ENCODE measurements at regions not wholly inside any gene's neighbourhood (a gene's known extent, or its start where the extent isn't known, plus 50 kb on each side); places are given as distances from the start of the nearest gene placed in this dataset.

DNA sequence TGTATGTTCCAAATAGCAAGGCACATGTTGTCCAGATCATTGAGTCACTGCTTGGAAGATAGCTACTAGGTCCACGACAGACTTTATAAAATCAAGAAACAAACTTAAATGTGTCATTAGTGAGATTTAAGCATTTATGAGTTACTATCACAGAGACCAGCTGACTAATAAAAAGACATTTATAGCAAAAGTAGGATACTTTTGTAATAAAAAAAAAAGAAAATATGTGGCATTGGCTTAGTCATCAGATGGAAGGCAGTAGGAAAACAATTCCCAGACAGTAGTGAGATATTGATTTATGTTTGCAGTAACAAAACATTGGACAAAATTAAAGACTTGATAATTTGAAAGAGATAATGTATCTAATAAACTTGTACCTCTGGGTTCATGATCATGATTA lies 881.0 kb upstream of the LRRN3 start:
- H3K4me3 Mint-ChIP-seq = no peak overlapping the region
- DNase-seq (no peak), ATAC-seq (ENCODE audit: low read depth in 2 of 2) (no peak)
- H3K27me3 Mint-ChIP-seq = no peaks in the 10 kb centered on the region
- no peaks in the 10 kb centered on the region for H3K36me3 Mint-ChIP-seq
- no peaks in the 10 kb centered on the region for H3K4me1 Mint-ChIP-seq
- no peak overlapping the region for H3K27ac Mint-ChIP-seq
- H3K9me3 Mint-ChIP-seq = peaks cover 6 to 19% (median 13%) of the 10 kb centered on the region in 7 donors

DNA sequence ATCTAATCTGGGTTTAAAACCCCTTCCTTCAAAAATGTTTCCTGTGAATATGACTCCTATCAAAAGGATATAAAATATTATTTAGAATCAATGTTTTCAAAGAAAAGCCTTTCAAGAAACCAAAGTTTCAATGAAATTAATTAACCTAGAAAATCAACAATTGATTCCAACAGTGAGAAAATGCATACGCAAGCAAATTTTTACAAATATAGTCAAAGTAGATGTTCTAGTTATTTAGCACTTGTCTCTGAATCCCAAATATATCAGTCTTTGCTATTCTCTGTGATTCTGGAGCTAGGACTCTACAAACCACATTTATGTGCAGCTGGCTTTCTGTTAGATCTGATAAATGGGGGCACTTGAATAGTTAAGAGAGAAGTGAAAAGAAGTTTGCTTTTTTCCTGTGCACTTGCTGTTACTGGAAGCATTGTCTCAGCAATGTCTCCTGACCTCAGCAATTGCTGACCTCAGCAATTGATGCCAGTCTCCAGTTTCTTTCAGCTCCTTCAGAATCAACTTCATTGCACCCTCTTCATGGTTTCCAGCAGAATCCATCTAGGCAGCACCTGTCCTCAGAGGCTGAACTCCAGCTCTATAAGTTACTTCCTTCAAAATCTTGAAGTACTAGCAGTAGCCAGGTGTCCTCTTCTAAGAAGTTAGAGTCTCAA lies 879.9 kb upstream of the LRRN3 start:
- ATAC-seq (ENCODE audit: low read depth in 2 of 2) (no peak), DNase-seq (no peak)
- Mint-ChIP-seq H3K36me3 (no peaks in the 10 kb centered on the region), H3K4me3 (no peak overlapping the region), H3K4me1 (no peaks in the 10 kb centered on the region), H3K9me3 (peaks cover 8 to 23% (median 17%) of the 10 kb centered on the region in 7 donors), H3K27ac (no peak overlapping the region), H3K27me3 (no peaks in the 10 kb centered on the region)

DNA sequence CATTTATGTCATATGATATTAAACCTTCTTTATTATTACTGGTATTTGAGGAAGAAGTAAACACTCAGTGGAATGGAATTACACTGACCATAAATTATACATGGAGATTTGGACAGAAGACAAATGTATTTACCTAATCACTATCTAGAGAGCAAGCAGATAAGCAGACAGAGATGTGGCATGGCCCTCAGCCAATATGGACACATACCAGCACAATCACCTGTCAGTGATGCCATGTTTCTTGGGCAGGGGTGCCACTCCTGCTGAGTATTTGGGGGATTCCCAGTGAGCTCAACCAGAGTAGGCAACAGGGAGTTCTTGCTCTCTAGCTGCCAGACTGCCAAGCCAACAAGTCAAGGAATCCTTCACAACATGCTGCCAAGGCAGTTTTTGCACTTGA lies 866.3 kb upstream of the LRRN3 start:
- Mint-ChIP-seq H3K36me3 (no peaks in the 10 kb centered on the region), H3K27ac (no peak overlapping the region), H3K4me1 (no peaks in the 10 kb centered on the region), H3K4me3 (no peak overlapping the region), H3K9me3 (peaks cover 0 to 9% (median 2%) of the 10 kb centered on the region in 7 donors), H3K27me3 (no peaks in the 10 kb centered on the region)
- no peak for ATAC-seq (ENCODE audit: low read depth in 2 of 2)
- no peak for DNase-seq

DNA sequence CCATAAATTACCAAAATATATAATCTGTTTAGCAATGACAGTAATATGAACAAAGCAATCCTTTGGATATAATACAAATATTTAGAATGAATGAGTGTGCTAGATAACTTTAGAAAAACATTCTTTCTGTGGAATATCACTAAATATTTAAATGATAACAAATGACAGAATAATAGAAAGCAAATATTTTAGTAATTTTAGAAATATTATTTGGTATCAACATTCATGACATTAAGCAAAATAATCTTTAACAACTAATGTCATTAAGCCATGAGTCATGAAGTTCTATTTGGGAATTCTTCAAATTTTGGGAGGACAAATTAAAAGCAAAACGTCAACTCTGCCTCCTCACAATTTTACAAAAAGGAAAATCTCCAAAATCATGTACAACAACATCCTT lies 844.8 kb upstream of the LRRN3 start:
- Mint-ChIP-seq H3K4me3 (no peak overlapping the region), H3K27ac (no peak overlapping the region), H3K27me3 (no peaks in the 10 kb centered on the region), H3K4me1 (no peaks in the 10 kb centered on the region), H3K9me3 (peaks cover 0 to 5% (median 0%) of the 10 kb centered on the region in 7 donors), H3K36me3 (no peaks in the 10 kb centered on the region)
- no peak for DNase-seq
- ATAC-seq (ENCODE audit: low read depth in 2 of 2) = no peak

DNA sequence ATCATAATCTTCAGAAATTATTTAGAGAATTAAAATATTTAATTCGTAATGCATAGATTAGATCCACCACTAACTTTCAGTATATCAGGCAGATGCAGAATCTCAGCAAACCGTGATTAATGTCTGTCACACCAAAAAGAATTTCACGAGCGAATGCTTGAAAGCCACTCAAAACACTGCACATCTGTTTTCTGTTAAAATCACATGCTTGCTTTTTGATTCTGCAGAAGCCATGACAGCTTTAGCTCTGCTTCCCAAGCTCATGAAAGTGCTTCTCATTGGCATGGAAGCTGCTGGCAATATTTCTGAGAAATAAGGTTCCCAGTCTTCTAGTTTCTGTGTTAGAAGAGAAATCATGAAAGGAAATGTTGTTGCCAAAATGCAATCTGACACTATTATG lies 837.8 kb upstream of the LRRN3 start:
- Mint-ChIP-seq H3K27me3 (no peaks in the 10 kb centered on the region), H3K27ac (no peak overlapping the region), H3K4me3 (no peak overlapping the region), H3K4me1 (no peaks in the 10 kb centered on the region), H3K9me3 (peaks cover 0 to 9% (median 0%) of the 10 kb centered on the region in 7 donors), H3K36me3 (no peaks in the 10 kb centered on the region)
- ATAC-seq (ENCODE audit: low read depth in 2 of 2) = no peak
- DNase-seq = no peak

- no peak for ATAC-seq (ENCODE audit: low read depth in 2 of 2)
These were observed 833.3 kb upstream of the LRRN3 start for GRCh38 chr7:110257673-110258072.

DNA sequence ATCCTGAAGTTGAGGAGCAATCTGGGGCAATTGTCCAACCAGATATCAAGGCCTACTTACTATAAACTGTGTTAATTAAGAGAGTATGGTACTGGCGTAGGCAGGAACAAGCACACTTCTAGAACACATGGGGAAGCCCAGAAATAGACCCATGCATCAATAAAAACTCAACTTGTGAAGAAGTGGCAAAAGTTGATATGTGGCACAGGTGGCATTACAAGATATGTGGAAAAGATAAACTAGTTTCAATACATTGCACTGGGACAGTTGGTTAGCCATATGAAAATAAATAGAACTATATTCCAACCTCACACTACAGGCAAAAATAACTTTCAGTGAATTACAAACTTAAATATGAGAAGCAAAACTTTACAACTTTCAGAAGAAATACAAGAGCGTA lies 828.7 kb upstream of the LRRN3 start:
- ATAC-seq (ENCODE audit: low read depth in 2 of 2) (no peak), DNase-seq (no peak)
- H3K36me3 Mint-ChIP-seq = no peaks in the 10 kb centered on the region
- H3K4me1 Mint-ChIP-seq = no peaks in the 10 kb centered on the region
- no peak overlapping the region for H3K4me3 Mint-ChIP-seq
- no peaks in the 10 kb centered on the region for H3K27me3 Mint-ChIP-seq
- no peak overlapping the region for H3K27ac Mint-ChIP-seq
- H3K9me3 Mint-ChIP-seq = peaks cover 0 to 5% (median 2%) of the 10 kb centered on the region in 7 donors

More at GRCh38 chr7:110257673-110258072, 833.3 kb upstream of the LRRN3 start:
- Mint-ChIP-seq H3K36me3 (no peaks in the 10 kb centered on the region), H3K4me1 (no peaks in the 10 kb centered on the region), H3K27ac (no peak overlapping the region), H3K4me3 (no peak overlapping the region), H3K9me3 (peaks cover 0 to 10% (median 2%) of the 10 kb centered on the region in 7 donors), H3K27me3 (no peaks in the 10 kb centered on the region)
- no peak for DNase-seq

DNA sequence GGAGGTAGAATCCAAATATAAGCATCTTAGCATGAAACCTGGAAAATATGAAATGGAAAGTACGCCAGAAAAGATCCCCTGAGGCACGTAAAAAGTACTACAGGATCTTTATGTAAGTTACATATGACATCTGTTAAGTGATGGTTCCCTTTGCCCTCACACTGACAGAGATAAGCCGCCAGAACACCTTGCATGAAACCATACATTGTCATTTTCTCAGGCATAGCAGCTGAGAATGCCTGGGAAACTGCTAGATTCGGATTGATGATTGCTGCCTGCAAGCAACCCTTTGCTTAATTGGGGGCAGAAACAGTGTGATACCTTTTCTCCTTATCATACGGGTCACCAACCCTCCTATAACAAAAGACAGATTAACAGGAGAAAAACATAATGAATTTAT lies 826.6 kb upstream of the LRRN3 start:
- H3K9me3 Mint-ChIP-seq = peaks cover 0 to 8% (median 4%) of the 10 kb centered on the region in 7 donors
- H3K27ac Mint-ChIP-seq = no peak overlapping the region
- DNase-seq = no peak
- H3K4me3 Mint-ChIP-seq = no peak overlapping the region
- H3K36me3 Mint-ChIP-seq = no peaks in the 10 kb centered on the region
- no peaks in the 10 kb centered on the region for H3K27me3 Mint-ChIP-seq
- ATAC-seq (ENCODE audit: low read depth in 2 of 2) = no peak
- H3K4me1 Mint-ChIP-seq = no peaks in the 10 kb centered on the region

- H3K36me3 Mint-ChIP-seq = no peaks in the 10 kb centered on the region
- H3K27ac Mint-ChIP-seq = no peak overlapping the region
- no peaks in the 10 kb centered on the region for H3K4me1 Mint-ChIP-seq
- H3K27me3 Mint-ChIP-seq = no peaks in the 10 kb centered on the region
- ATAC-seq (ENCODE audit: low read depth in 2 of 2) (no peak), DNase-seq (no peak)
- H3K9me3 Mint-ChIP-seq = peaks cover 0 to 2% (median 0%) of the 10 kb centered on the region in 7 donors
- H3K4me3 Mint-ChIP-seq = no peak overlapping the region
These were observed 809.6 kb upstream of the LRRN3 start for GRCh38 chr7:110281362-110281761.

DNA sequence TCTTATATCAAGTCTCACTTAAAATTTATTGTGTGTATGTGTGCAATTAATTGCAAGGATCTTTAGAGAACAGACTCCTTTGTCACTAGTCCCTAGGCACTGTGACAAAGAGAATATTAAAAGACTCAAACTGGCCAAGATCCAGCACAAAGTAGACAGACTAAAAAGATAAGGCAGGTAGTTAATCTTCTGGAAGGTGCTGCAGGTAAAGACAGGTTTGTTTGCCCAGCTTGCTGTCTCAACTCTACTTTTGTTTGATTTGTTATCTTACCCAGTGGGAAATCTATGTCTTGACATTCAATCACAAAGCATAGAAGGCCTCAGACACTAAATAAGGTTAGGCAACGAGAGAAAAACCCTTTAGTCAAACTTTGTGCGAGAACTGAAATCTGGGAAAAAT lies 807.9 kb upstream of the LRRN3 start:
- H3K27me3 Mint-ChIP-seq = no peaks in the 10 kb centered on the region
- H3K36me3 Mint-ChIP-seq = no peaks in the 10 kb centered on the region
- no peak overlapping the region for H3K4me3 Mint-ChIP-seq
- no peak overlapping the region for H3K27ac Mint-ChIP-seq
- peaks cover 0 to 2% (median 0%) of the 10 kb centered on the region in 7 donors for H3K9me3 Mint-ChIP-seq
- no peaks in the 10 kb centered on the region for H3K4me1 Mint-ChIP-seq
- DNase-seq = no peak
- ATAC-seq (ENCODE audit: low read depth in 2 of 2) = no peak

- H3K27ac Mint-ChIP-seq = no peak overlapping the region
- H3K27me3 Mint-ChIP-seq = no peaks in the 10 kb centered on the region
- no peaks in the 10 kb centered on the region for H3K36me3 Mint-ChIP-seq
- no peaks in the 10 kb centered on the region for H3K4me1 Mint-ChIP-seq
- no peak overlapping the region for H3K4me3 Mint-ChIP-seq
- DNase-seq (no peak), ATAC-seq (ENCODE audit: low read depth in 2 of 2) (no peak)
- peaks cover 0 to 5% (median 0%) of the 10 kb centered on the region in 7 donors for H3K9me3 Mint-ChIP-seq
These were observed 799.5 kb upstream of the LRRN3 start for GRCh38 chr7:110291430-110291829.

- Mint-ChIP-seq H3K36me3 (no peaks in the 10 kb centered on the region), H3K9me3 (peaks cover 0 to 7% (median 0%) of the 10 kb centered on the region in 7 donors), H3K4me1 (no peaks in the 10 kb centered on the region), H3K4me3 (no peak overlapping the region), H3K27ac (no peak overlapping the region), H3K27me3 (no peaks in the 10 kb centered on the region)
- DNase-seq (no peak), ATAC-seq (ENCODE audit: low read depth in 2 of 2) (no peak)
These were observed 794.6 kb upstream of the LRRN3 start for GRCh38 chr7:110296321-110296720.

- no peaks in the 10 kb centered on the region for H3K27me3 Mint-ChIP-seq
- no peak overlapping the region for H3K27ac Mint-ChIP-seq
- no peaks in the 10 kb centered on the region for H3K4me1 Mint-ChIP-seq
- no peak overlapping the region for H3K4me3 Mint-ChIP-seq
- ATAC-seq (ENCODE audit: low read depth in 2 of 2) (no peak), DNase-seq (no peak)
- no peaks in the 10 kb centered on the region for H3K36me3 Mint-ChIP-seq
- peaks cover 0 to 21% (median 1%) of the 10 kb centered on the region in 7 donors for H3K9me3 Mint-ChIP-seq
These were observed 783.2 kb upstream of the LRRN3 start for GRCh38 chr7:110307776-110308175.

- Mint-ChIP-seq H3K36me3 (no peaks in the 10 kb centered on the region), H3K9me3 (peaks cover 0 to 21% (median 1%) of the 10 kb centered on the region in 7 donors), H3K4me3 (no peak overlapping the region), H3K27me3 (no peaks in the 10 kb centered on the region), H3K4me1 (no peaks in the 10 kb centered on the region), H3K27ac (no peak overlapping the region)
- ATAC-seq (ENCODE audit: low read depth in 2 of 2) (no peak), DNase-seq (no peak)
These were observed 782.1 kb upstream of the LRRN3 start for GRCh38 chr7:110308791-110309190.

DNA sequence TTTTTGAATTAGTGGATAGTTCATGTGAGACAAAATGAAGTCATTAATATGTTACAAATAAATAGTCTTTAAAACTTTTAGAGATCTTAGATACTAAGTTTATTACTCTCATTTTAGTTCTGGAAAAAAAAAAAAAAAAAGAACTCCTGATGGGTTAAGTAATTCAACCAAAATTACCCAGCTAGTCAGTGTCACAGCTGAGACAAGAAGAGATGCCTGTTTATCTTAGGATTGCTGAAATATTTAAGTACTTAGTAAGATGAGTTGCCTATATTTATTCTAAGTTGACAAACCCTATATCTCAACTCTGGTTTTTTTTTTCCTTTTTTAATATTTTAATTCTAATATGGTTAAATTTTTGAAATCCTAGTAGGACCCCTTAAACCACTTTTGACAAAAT lies 781.0 kb upstream of the LRRN3 start:
- no peaks in the 10 kb centered on the region for H3K36me3 Mint-ChIP-seq
- peaks cover 0 to 2% (median 0%) of the 10 kb centered on the region in 3 donors for H3K27me3 Mint-ChIP-seq
- H3K27ac Mint-ChIP-seq = no peak overlapping the region
- H3K4me1 Mint-ChIP-seq = no peaks in the 10 kb centered on the region
- H3K9me3 Mint-ChIP-seq = peaks cover 1 to 29% (median 4%) of the 10 kb centered on the region in 7 donors
- no peak overlapping the region for H3K4me3 Mint-ChIP-seq
- DNase-seq = no peak
- ATAC-seq (ENCODE audit: low read depth in 2 of 2) = no peak
